BJ (cell line): ENCODE measurements at regions not wholly inside any gene's neighbourhood (a gene's known extent, or its start where the extent isn't known, plus 50 kb on each side); places are given as distances from the start of the nearest gene placed in this dataset.

ENCODE experiments used
- CTCF ChIA-PET: fragments of 350-600 bp; formaldehyde crosslinking; extraction: SDS; loops from one replicate; lab custom pipeline; 2021; ENCODE audit warnings: antibody characterized with exemption, inconsistent platforms; lab: Yijun Ruan, JAX
- POLR2A ChIA-PET: fragments of 300-600 bp; sonication (Branson Sonifier 250); formaldehyde crosslinking; extraction: SDS; loops from one replicate; lab custom pipeline; 2021; ENCODE audit warnings: antibody characterized with exemption; lab: Charles Lee
- DNase-seq: peaks from one replicate; pipeline ENCODE4 v3.0.0-alpha.2; 2011; ENCODE audit warnings: low read depth
- H3K27me3 ChIP-seq: 2 replicates; pipeline ENCODE4 v1.6.0; 2011; ENCODE audit warnings: low read length; ENCODE audit not compliant: control insufficient read depth, insufficient read depth
- H3K36me3 ChIP-seq: 2 replicates; pipeline ENCODE4 v1.5.1; 2011; ENCODE audit warnings: low read length; ENCODE audit not compliant: control insufficient read depth, insufficient read depth
- H3K4me3 ChIP-seq: 2 replicates; pipeline ENCODE4 v1.5.1; 2011; ENCODE audit warnings: low read depth, mild to moderate bottlenecking, control low read depth, low read length
- CTCF ChIP-seq: IDR thresholded peaks from 2 replicates; pipeline ENCODE4 v1.5.1; 2011; ENCODE audit warnings: low read depth, mild to moderate bottlenecking, control low read depth, inconsistent platforms, low read length, moderate library complexity; ENCODE audit not compliant: insufficient read depth

- H3K36me3 ChIP-seq = no peaks in the 10 kb centered on the region
- TF ChIP-seq CTCF = no peak
- CTCF ChIA-PET = no interaction called here
Observed at GRCh38 chr17:55661256-55661758, 61.4 kb downstream of the TMEM100 start.

DNA sequence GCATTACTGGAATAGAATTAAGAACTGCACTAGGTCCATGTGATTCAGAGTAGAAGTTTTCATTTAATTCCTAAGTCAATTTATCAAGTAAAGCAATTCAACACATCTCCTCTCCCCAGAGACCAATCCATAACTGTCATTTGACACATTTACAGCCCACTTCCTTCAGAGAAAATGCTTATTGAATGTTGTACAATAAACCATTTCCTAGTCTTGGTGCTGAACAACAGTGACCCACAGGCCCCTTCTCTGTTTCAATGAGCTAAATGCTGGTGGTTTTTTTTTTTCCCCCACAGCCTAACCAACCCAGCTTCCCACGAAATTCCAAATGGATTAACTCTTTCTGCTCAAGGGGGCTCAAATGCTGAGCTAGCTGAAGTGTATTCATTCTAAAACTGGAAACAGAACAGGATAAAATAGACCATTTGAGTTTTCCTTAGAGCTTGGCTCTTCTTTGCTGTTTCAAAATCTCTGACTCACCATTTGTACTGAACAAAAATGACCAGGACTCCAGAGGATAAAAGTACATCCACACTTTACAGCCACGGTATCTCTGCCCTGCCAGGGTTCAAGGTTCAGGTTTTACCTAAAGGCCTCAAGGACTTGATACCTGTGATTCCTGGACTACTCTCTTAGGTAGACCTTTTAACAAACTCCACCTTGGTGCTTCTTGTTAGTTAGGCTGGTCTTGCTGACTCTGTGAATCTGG is 62.3 kb downstream of the TMEM100 start:
- no peaks in the 10 kb centered on the region; the same call in 1 of the 2 replicates for H3K27me3 ChIP-seq
- ChIA-PET POLR2A (no interaction called here), CTCF (interaction anchor here (1.3 kb wide), 1 partner anchor 19 kb away, joined by 3 read pairs; no protein-coding TSS in a partner anchor)
- no peak for DNase-seq
- H3K36me3 ChIP-seq = no peaks in the 10 kb centered on the region
- no peak overlapping the region for H3K4me3 ChIP-seq
- TF ChIP-seq CTCF = no peak

More at GRCh38 chr17:55661256-55661758, 61.4 kb downstream of the TMEM100 start:
- Histone ChIP-seq H3K27me3 (no peaks in the 10 kb centered on the region; the same call in 1 of the 2 replicates), H3K4me3 (no peak overlapping the region)
- POLR2A ChIA-PET = no interaction called here
- DNase-seq = no peak

GRCh38 chr17:55659661-55660060 is 63.0 kb downstream of the TMEM100 start:
- Histone ChIP-seq H3K27me3 (no peaks in the 10 kb centered on the region; the same call in 1 of the 2 replicates), H3K36me3 (no peaks in the 10 kb centered on the region), H3K4me3 (no peak overlapping the region)
- no peak for DNase-seq
- no peak for TF ChIP-seq CTCF
- ChIA-PET CTCF (interaction anchor here (1.3 kb wide), 1 partner anchor 18 kb away, joined by 3 read pairs; no protein-coding TSS in a partner anchor), POLR2A (no interaction called here)

- DNase-seq = no peak
- H3K4me3 ChIP-seq = no peak overlapping the region
- no peaks in the 10 kb centered on the region for H3K36me3 ChIP-seq
- POLR2A ChIA-PET = no interaction called here
- no peaks in the 10 kb centered on the region for H3K27me3 ChIP-seq
- CTCF ChIA-PET = no interaction called here
- TF ChIP-seq CTCF = no peak
Observed at GRCh38 chr17:55655777-55656176, 66.9 kb downstream of the TMEM100 start.

GRCh38 chr17:55654821-55655220 is 67.8 kb downstream of the TMEM100 start:
- Histone ChIP-seq H3K4me3 (no peak overlapping the region), H3K27me3 (no peaks in the 10 kb centered on the region), H3K36me3 (no peaks in the 10 kb centered on the region)
- DNase-seq = no peak
- TF ChIP-seq CTCF = no peak
- POLR2A ChIA-PET = no interaction called here
- CTCF ChIA-PET = no interaction called here
